ENCODE measurements at regions not wholly inside any gene's neighbourhood (a gene's known extent, or its start where the extent isn't known, plus 50 kb on each side); places are given as distances from the start of the nearest gene placed in this dataset.

DNA sequence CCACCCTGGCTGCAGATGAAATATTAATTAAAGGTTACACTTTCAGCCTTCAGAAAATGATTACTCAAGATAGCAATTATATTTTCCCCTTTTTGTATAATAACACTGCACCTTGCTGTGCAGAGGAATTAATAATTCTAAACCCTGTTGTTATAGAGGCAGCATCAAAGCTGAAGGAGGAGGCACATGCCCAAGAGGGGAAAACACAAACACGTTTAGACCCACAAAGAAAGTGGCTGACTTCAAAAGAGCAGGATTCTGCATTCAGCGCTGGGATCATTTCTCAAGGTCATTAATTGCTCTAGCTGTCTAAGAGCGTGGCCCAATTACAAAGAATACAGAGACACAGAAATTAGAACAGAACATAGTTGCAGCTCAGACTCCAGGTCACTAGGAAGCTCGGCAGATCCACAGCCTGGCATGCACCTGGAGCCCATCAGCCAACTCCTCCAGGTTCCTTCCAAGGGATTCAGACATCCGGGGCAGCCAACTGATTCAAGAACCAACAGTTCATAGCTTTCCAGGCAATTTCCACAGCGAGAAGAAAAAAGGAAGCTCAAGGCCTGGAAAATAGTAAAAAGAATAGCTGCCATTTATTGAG, 102.3 kb upstream of the ID2 start:
- H3K9me3 ChIP-seq, result no peaks in the 10 kb centered on the region
- no peak for ATAC-seq
- H3K27me3 ChIP-seq, result no peaks in the 10 kb centered on the region
- H3K27ac ChIP-seq, result no peak overlapping the region
- DNase-seq, result no peak
- peaks cover 0 to 3% of the 10 kb centered on the region in 2 donors for H3K4me1 ChIP-seq
- in situ Hi-C loops (cut with MboI; ENCODE audit: low sequenced_read_pairs in 4 of 4) (no loop called here), intact Hi-C loops (cut with DNase I; ENCODE audit: low total_unique reads) (no loop called here)
- TF ChIP-seq, protein P1, sequence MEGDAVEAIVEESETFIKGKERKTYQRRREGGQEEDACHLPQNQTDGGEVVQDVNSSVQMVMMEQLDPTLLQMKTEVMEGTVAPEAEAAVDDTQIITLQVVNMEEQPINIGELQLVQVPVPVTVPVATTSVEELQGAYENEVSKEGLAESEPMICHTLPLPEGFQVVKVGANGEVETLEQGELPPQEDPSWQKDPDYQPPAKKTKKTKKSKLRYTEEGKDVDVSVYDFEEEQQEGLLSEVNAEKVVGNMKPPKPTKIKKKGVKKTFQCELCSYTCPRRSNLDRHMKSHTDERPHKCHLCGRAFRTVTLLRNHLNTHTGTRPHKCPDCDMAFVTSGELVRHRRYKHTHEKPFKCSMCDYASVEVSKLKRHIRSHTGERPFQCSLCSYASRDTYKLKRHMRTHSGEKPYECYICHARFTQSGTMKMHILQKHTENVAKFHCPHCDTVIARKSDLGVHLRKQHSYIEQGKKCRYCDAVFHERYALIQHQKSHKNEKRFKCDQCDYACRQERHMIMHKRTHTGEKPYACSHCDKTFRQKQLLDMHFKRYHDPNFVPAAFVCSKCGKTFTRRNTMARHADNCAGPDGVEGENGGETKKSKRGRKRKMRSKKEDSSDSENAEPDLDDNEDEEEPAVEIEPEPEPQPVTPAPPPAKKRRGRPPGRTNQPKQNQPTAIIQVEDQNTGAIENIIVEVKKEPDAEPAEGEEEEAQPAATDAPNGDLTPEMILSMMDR (IDR thresholded peaks at IDR 0.05 in 4 of 5, conservative IDR thresholded peaks at IDR 0.05 in 1 of 5), result no peak
- no peaks in the 10 kb centered on the region for H3K36me3 ChIP-seq
- H3K4me3 ChIP-seq, result no peak overlapping the region

DNA sequence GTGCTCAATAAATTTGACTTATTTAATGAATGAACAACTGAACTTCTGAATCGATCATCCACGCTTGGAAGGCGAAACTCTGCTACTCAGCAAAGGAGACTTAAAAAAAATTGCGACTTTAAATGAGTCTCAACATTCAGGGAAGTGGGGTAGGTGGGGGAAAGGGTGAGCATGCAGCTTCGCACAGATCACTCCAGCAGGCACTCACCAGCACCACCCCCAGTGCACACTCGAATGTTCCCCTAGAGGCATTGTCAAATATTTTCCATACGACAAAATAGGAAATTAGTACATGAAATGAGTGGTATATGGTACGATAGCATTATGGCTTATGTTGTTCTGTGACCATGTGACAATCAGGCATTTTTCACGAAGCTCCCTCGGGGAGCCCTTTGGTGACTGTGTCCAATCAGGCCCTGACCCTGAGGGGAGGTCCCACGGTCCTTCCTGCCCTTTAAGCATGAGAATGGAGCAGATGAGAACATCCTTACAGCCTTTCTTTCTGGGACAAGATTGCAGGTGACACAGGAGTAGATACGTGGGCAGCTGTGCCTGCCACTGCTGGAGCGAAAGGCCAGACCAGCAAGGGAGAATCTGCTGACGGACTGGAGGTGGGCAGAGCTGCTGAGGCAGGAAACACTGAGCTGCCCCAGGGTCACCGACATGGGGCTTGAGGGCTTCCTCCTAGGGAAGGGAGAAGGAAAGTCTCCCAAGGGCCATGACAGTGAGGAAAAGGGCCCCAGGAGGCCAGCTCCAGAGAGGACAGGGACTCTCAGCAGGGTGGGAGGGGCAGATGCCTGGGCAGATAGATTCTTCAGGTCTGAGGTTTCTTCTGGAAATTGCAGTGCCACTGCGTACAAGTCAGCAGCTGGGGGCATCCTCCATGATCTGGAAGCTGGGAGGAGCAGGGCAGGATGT, 101.3 kb upstream of the ID2 start:
- Histone ChIP-seq H3K4me3 (no peak overlapping the region), H3K9me3 (no peaks in the 10 kb centered on the region), H3K4me1 (peaks cover 0 to 3% of the 10 kb centered on the region in 2 donors), H3K27ac (no peak overlapping the region), H3K27me3 (no peaks in the 10 kb centered on the region), H3K36me3 (no peaks in the 10 kb centered on the region)
- in situ Hi-C loops (cut with MboI; ENCODE audit: low sequenced_read_pairs in 4 of 4), result no loop called here
- TF ChIP-seq, protein P1 (IDR thresholded peaks at IDR 0.05 in 4 of 5, conservative IDR thresholded peaks at IDR 0.05 in 1 of 5), result no peak
- TF ChIP-seq POLR2A (IDR thresholded peaks at IDR 0.05), result no peak
- ATAC-seq, result no peak
- intact Hi-C loops (cut with DNase I; ENCODE audit: low total_unique reads), result no loop called here
- no peak for DNase-seq

DNA sequence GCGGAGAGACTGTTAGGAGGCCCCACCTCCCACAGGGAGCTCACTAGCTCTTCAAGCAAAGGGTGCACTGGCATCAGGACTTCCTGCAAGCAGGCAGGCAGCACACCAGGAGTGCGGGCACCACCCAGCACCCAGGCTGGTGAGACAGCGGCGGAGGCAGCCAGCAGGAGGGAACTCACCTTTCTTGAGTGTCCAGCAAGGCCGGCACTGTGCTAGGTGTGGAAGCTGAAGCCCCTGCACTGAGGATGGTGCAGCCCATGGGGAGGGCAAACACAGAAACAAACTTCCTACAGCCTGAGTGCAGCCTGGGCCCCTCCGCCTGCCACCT, 100.7 kb upstream of the ID2 start:
- ATAC-seq (no peak), DNase-seq (no peak)
- Histone ChIP-seq H3K27ac (no peak overlapping the region), H3K4me3 (no peak overlapping the region), H3K4me1 (peaks cover 0 to 3% of the 10 kb centered on the region in 2 donors), H3K27me3 (no peaks in the 10 kb centered on the region), H3K36me3 (no peaks in the 10 kb centered on the region), H3K9me3 (no peaks in the 10 kb centered on the region)
- TF ChIP-seq POLR2A (IDR thresholded peaks at IDR 0.05), result no peak
- TF ChIP-seq, protein P1 (IDR thresholded peaks at IDR 0.05 in 4 of 5, conservative IDR thresholded peaks at IDR 0.05 in 1 of 5), result no peak
- in situ Hi-C loops (cut with MboI; ENCODE audit: low sequenced_read_pairs in 4 of 4), result no loop called here
- intact Hi-C loops (cut with DNase I; ENCODE audit: low total_unique reads), result no loop called here

GRCh38 chr2:8581601-8582041, 100.2 kb upstream of the ID2 start:
- peaks cover 0 to 3% of the 10 kb centered on the region in 2 donors for H3K4me1 ChIP-seq
- H3K4me3 ChIP-seq, result no peak overlapping the region
- in situ Hi-C loops (cut with MboI; ENCODE audit: low sequenced_read_pairs in 4 of 4), result no loop called here
- intact Hi-C loops (cut with DNase I; ENCODE audit: low total_unique reads), result no loop called here
- H3K27ac ChIP-seq, result no peak overlapping the region
- H3K36me3 ChIP-seq, result no peaks in the 10 kb centered on the region
- no peaks in the 10 kb centered on the region for H3K27me3 ChIP-seq
- no peak for TF ChIP-seq POLR2A (IDR thresholded peaks at IDR 0.05)
- TF ChIP-seq, protein P1 (IDR thresholded peaks at IDR 0.05 in 4 of 5, conservative IDR thresholded peaks at IDR 0.05 in 1 of 5), result no peak
- ATAC-seq, result no peak
- no peaks in the 10 kb centered on the region for H3K9me3 ChIP-seq
- DNase-seq, result no peak
